ENCODE measurements at regions not wholly inside any gene's neighbourhood (a gene's known extent, or its start where the extent isn't known, plus 50 kb on each side); places are given as distances from the start of the nearest gene placed in this dataset.

GRCh38 chr19:30752201-30752600, 380.0 kb downstream of the ZNF536 start:
- 87% methylated on average over 6 of the region's 6 CpGs for WGBS (ENCODE audit: insufficient coverage)

DNA sequence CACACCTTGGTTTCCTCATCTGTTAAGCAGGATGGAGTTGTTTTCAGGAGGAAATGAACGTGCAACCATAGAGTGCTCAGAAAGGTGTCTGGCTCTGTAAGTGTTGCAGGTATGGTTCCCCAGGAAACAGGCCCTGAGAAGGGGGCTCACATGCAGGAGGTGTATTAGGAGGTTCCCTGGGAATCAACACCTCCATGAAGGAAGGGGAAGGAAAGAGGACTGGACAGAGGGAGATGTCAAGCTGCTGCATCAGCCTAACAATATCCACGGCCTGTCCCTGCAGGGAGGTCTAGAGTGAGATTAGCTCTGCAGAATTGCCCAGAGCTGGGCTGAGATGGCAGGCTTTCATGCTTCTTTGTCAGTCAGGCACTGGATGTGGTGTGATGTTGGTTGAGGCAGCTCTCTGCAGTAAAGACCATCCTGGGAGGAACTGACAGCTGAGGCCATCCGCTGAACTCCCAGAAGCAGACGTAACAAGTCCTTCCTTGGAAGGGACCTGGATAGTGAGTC, 373.3 kb downstream of the ZNF536 start:
- peak overlapping the region in 1 of 7 donors; percentile 33 for H3K27ac Mint-ChIP-seq
- Histone ChIP-seq H3K27ac (ENCODE audit: low read depth in 1 of 2, low read length in 2 of 2) (no peak overlapping the region), H3K9me3 (replicated peaks in 1 of 2; ENCODE audit: control insufficient read depth in 1 of 2, insufficient read depth in 1 of 2, low read length in 2 of 2) (peaks cover 7 to 12% of the 10 kb centered on the region in 2 donors), H3K4me1 (ENCODE audit: control insufficient read depth in 1 of 2, insufficient read depth in 2 of 2, low read length in 2 of 2) (no peaks in the 10 kb centered on the region), H2AFZ (ENCODE audit: insufficient read depth, low read depth, low read length, poor library complexity, severe bottlenecking) (no peak overlapping the region), H4K20me1 (ENCODE audit: insufficient read depth, low read length) (no peaks in the 10 kb centered on the region), H3K27me3 (ENCODE audit: control insufficient read depth in 2 of 2, insufficient read depth in 2 of 2, low read length in 2 of 2) (no peaks in the 10 kb centered on the region), H3K36me3 (replicated peaks in 1 of 2; ENCODE audit: control insufficient read depth in 1 of 2, insufficient read depth in 2 of 2, low read length in 2 of 2) (no peaks in the 10 kb centered on the region), H3K4me2 (replicated peaks; ENCODE audit: extremely low read depth, low read length, poor library complexity, severe bottlenecking) (no peak overlapping the region), H3K79me2 (ENCODE audit: insufficient read depth, low read length) (no peaks in the 10 kb centered on the region), H3K4me3 (replicated peaks in 1 of 3; ENCODE audit: low read depth in 2 of 3, low read length in 3 of 3) (no peak overlapping the region), H3K9ac (ENCODE audit: insufficient read depth, low read length, poor library complexity, severe bottlenecking) (no peak overlapping the region)
- H3K9me3 Mint-ChIP-seq: peaks cover 3 to 16% (median 9%) of the 10 kb centered on the region in 7 donors
- H3K4me3 Mint-ChIP-seq: peak overlapping the region in 1 of 2 donors; percentile 5
- no peaks in the 10 kb centered on the region for H3K4me1 Mint-ChIP-seq
- no peak for DNase-seq
- H3K27me3 Mint-ChIP-seq (ENCODE audit: low read depth in 3 of 3): peaks cover 0 to 7% (median 6%) of the 10 kb centered on the region in 3 donors
- intact Hi-C loops (cut with micrococcal nuclease): no loop called here
- H3K36me3 Mint-ChIP-seq: no peaks in the 10 kb centered on the region
- WGBS (ENCODE audit: insufficient coverage): 83% methylated on average over 3 of the region's 4 CpGs
- TF ChIP-seq, protein P1, sequence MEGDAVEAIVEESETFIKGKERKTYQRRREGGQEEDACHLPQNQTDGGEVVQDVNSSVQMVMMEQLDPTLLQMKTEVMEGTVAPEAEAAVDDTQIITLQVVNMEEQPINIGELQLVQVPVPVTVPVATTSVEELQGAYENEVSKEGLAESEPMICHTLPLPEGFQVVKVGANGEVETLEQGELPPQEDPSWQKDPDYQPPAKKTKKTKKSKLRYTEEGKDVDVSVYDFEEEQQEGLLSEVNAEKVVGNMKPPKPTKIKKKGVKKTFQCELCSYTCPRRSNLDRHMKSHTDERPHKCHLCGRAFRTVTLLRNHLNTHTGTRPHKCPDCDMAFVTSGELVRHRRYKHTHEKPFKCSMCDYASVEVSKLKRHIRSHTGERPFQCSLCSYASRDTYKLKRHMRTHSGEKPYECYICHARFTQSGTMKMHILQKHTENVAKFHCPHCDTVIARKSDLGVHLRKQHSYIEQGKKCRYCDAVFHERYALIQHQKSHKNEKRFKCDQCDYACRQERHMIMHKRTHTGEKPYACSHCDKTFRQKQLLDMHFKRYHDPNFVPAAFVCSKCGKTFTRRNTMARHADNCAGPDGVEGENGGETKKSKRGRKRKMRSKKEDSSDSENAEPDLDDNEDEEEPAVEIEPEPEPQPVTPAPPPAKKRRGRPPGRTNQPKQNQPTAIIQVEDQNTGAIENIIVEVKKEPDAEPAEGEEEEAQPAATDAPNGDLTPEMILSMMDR (IDR thresholded peaks at IDR 0.05): no peak

More at GRCh38 chr19:30752201-30752600, 380.0 kb downstream of the ZNF536 start:
- no peak overlapping the region for H3K4me3 ChIP-seq (replicated peaks in 1 of 3; ENCODE audit: low read depth in 2 of 3, low read length in 3 of 3)
- H3K79me2 ChIP-seq (ENCODE audit: insufficient read depth, low read length): no peaks in the 10 kb centered on the region
- no peak overlapping the region for H3K9ac ChIP-seq (ENCODE audit: insufficient read depth, low read length, poor library complexity, severe bottlenecking)
- H3K36me3 ChIP-seq (replicated peaks in 1 of 2; ENCODE audit: control insufficient read depth in 1 of 2, insufficient read depth in 2 of 2, low read length in 2 of 2): no peaks in the 10 kb centered on the region
- Mint-ChIP-seq H3K4me1 (no peaks in the 10 kb centered on the region), H3K36me3 (no peaks in the 10 kb centered on the region), H3K27me3 (ENCODE audit: low read depth in 3 of 3) (peaks cover 0 to 7% (median 1%) of the 10 kb centered on the region in 3 donors), H3K4me3 (no peak overlapping the region), H3K27ac (no peak overlapping the region), H3K9me3 (peaks cover 5 to 27% (median 9%) of the 10 kb centered on the region in 7 donors)
- intact Hi-C loops (cut with micrococcal nuclease): no loop called here
- no peak overlapping the region for H2AFZ ChIP-seq (ENCODE audit: insufficient read depth, low read depth, low read length, poor library complexity, severe bottlenecking)
- peaks cover 7 to 20% of the 10 kb centered on the region in 2 donors for H3K9me3 ChIP-seq (replicated peaks in 1 of 2; ENCODE audit: control insufficient read depth in 1 of 2, insufficient read depth in 1 of 2, low read length in 2 of 2)
- no peaks in the 10 kb centered on the region for H3K27me3 ChIP-seq (ENCODE audit: control insufficient read depth in 2 of 2, insufficient read depth in 2 of 2, low read length in 2 of 2)
- no peak overlapping the region for H3K4me2 ChIP-seq (replicated peaks; ENCODE audit: extremely low read depth, low read length, poor library complexity, severe bottlenecking)
- no peaks in the 10 kb centered on the region for H4K20me1 ChIP-seq (ENCODE audit: insufficient read depth, low read length)
- H3K4me1 ChIP-seq (ENCODE audit: control insufficient read depth in 1 of 2, insufficient read depth in 2 of 2, low read length in 2 of 2): no peaks in the 10 kb centered on the region
- no peak overlapping the region for H3K27ac ChIP-seq (ENCODE audit: low read depth in 1 of 2, low read length in 2 of 2)
- TF ChIP-seq, protein P1 (IDR thresholded peaks at IDR 0.05): no peak
- DNase-seq: no peak
